ENCODE measurements at regions not wholly inside any gene's neighbourhood (a gene's known extent, or its start where the extent isn't known, plus 50 kb on each side); places are given as distances from the start of the nearest gene placed in this dataset.

GRCh38 chr2:48248251-48248933 is 66.1 kb upstream of the FOXN2 start:
- Mint-ChIP-seq H3K36me3 (no peaks in the 10 kb centered on the region), H3K27ac (no peak overlapping the region), H3K4me1 (ENCODE audit: low read depth) (peaks cover 14% of the 10 kb centered on the region), H3K4me3 (no peak overlapping the region), H3K27me3 (no peaks in the 10 kb centered on the region), H3K9me3 (no peaks in the 10 kb centered on the region)
- ChIA-PET CTCF (interaction anchor here (0.9 to 1.3 kb wide), 2 partner anchors 12 to 25 kb away, joined by 3 read pairs; no protein-coding TSS in a partner anchor), POLR2A (no interaction called here)
- intact Hi-C loops (cut with micrococcal nuclease): loop anchor here (1.0 to 5.0 kb wide), 2 partner anchors 65 to 174 kb away; no protein-coding TSS in a partner anchor
- peak; percentile 38 for DNase-seq

GRCh38 chr2:48249025-48249424 is 65.5 kb upstream of the FOXN2 start:
- POLR2A ChIA-PET: no interaction called here
- peaks cover 14% of the 10 kb centered on the region for H3K4me1 Mint-ChIP-seq (ENCODE audit: low read depth)
- CTCF ChIA-PET: interaction anchor here (1.3 kb wide), 1 partner anchor 11 kb away, joined by 3 read pairs; no protein-coding TSS in a partner anchor
- no peaks in the 10 kb centered on the region for H3K27me3 Mint-ChIP-seq
- no peak overlapping the region for H3K4me3 Mint-ChIP-seq
- H3K36me3 Mint-ChIP-seq: no peaks in the 10 kb centered on the region
- intact Hi-C loops (cut with micrococcal nuclease): loop anchor here (5.0 kb wide), 1 partner anchor 173 kb away; no protein-coding TSS in a partner anchor
- DNase-seq: no peak
- H3K27ac Mint-ChIP-seq: no peak overlapping the region
- H3K9me3 Mint-ChIP-seq: no peaks in the 10 kb centered on the region

GRCh38 chr2:48249631-48250473 is 64.6 kb upstream of the FOXN2 start:
- Mint-ChIP-seq H3K27me3 (no peaks in the 10 kb centered on the region), H3K4me1 (ENCODE audit: low read depth) (peaks cover 14% of the 10 kb centered on the region), H3K27ac (no peak overlapping the region), H3K9me3 (no peaks in the 10 kb centered on the region), H3K4me3 (no peak overlapping the region), H3K36me3 (no peaks in the 10 kb centered on the region)
- ChIA-PET CTCF (interaction anchor here (1.3 kb wide), 1 partner anchor 10 kb away, joined by 3 read pairs; no protein-coding TSS in a partner anchor), POLR2A (no interaction called here)
- intact Hi-C loops (cut with micrococcal nuclease): loop anchor here (5.0 kb wide), 1 partner anchor 172 kb away; no protein-coding TSS in a partner anchor
- DNase-seq: no peak

- peaks cover 14% of the 10 kb centered on the region for H3K4me1 Mint-ChIP-seq (ENCODE audit: low read depth)
- POLR2A ChIA-PET: no interaction called here
- H3K36me3 Mint-ChIP-seq: no peaks in the 10 kb centered on the region
- no peak overlapping the region for H3K27ac Mint-ChIP-seq
- intact Hi-C loops (cut with micrococcal nuclease): no loop called here
- no peaks in the 10 kb centered on the region for H3K27me3 Mint-ChIP-seq
- no peak for DNase-seq
- H3K9me3 Mint-ChIP-seq: no peaks in the 10 kb centered on the region
- CTCF ChIA-PET: no interaction called here
- H3K4me3 Mint-ChIP-seq: no peak overlapping the region
These were observed 64.0 kb upstream of the FOXN2 start for GRCh38 chr2:48250474-48250844.

GRCh38 chr2:48250943-48251342 is 63.5 kb upstream of the FOXN2 start:
- Mint-ChIP-seq H3K4me1 (ENCODE audit: low read depth) (peaks cover 14% of the 10 kb centered on the region), H3K27me3 (no peaks in the 10 kb centered on the region), H3K4me3 (no peak overlapping the region), H3K36me3 (no peaks in the 10 kb centered on the region), H3K27ac (no peak overlapping the region), H3K9me3 (no peaks in the 10 kb centered on the region)
- intact Hi-C loops (cut with micrococcal nuclease): no loop called here
- POLR2A ChIA-PET: no interaction called here
- CTCF ChIA-PET: no interaction called here
- DNase-seq: no peak

- intact Hi-C loops (cut with micrococcal nuclease): no loop called here
- Mint-ChIP-seq H3K4me1 (ENCODE audit: low read depth) (peaks cover 14% of the 10 kb centered on the region), H3K27me3 (no peaks in the 10 kb centered on the region), H3K27ac (no peak overlapping the region), H3K4me3 (no peak overlapping the region), H3K9me3 (no peaks in the 10 kb centered on the region), H3K36me3 (no peaks in the 10 kb centered on the region)
- ChIA-PET CTCF (no interaction called here), POLR2A (no interaction called here)
- DNase-seq: no peak
These were observed 62.9 kb upstream of the FOXN2 start for GRCh38 chr2:48251437-48252148.

GRCh38 chr2:48253301-48253700 is 61.2 kb upstream of the FOXN2 start:
- intact Hi-C loops (cut with micrococcal nuclease): no loop called here
- peaks cover 14% of the 10 kb centered on the region for H3K4me1 Mint-ChIP-seq (ENCODE audit: low read depth)
- no peaks in the 10 kb centered on the region for H3K9me3 Mint-ChIP-seq
- no peak overlapping the region for H3K27ac Mint-ChIP-seq
- H3K4me3 Mint-ChIP-seq: no peak overlapping the region
- CTCF ChIA-PET: no interaction called here
- no peak for DNase-seq
- no peaks in the 10 kb centered on the region for H3K36me3 Mint-ChIP-seq
- no peaks in the 10 kb centered on the region for H3K27me3 Mint-ChIP-seq
- POLR2A ChIA-PET: no interaction called here

- Mint-ChIP-seq H3K36me3 (no peaks in the 10 kb centered on the region), H3K27ac (no peak overlapping the region), H3K4me1 (ENCODE audit: low read depth) (peaks cover 9% of the 10 kb centered on the region), H3K9me3 (no peaks in the 10 kb centered on the region), H3K27me3 (no peaks in the 10 kb centered on the region), H3K4me3 (no peak overlapping the region)
- ChIA-PET POLR2A (no interaction called here), CTCF (no interaction called here)
- no peak for DNase-seq
- intact Hi-C loops (cut with micrococcal nuclease): no loop called here
These were observed 59.6 kb upstream of the FOXN2 start for GRCh38 chr2:48254839-48255238.

GRCh38 chr2:48257456-48257855 is 57.0 kb upstream of the FOXN2 start:
- no peaks in the 10 kb centered on the region for H3K9me3 Mint-ChIP-seq
- no peak for DNase-seq
- H3K36me3 Mint-ChIP-seq: no peaks in the 10 kb centered on the region
- H3K4me3 Mint-ChIP-seq: no peak overlapping the region
- H3K27me3 Mint-ChIP-seq: no peaks in the 10 kb centered on the region
- CTCF ChIA-PET: interaction anchor here (0.6 to 0.7 kb wide), 2 partner anchors 24 to 414 kb away, joined by 3 to 4 read pairs; no protein-coding TSS in a partner anchor
- H3K4me1 Mint-ChIP-seq (ENCODE audit: low read depth): no peaks in the 10 kb centered on the region
- POLR2A ChIA-PET: no interaction called here
- intact Hi-C loops (cut with micrococcal nuclease): no loop called here
- no peak overlapping the region for H3K27ac Mint-ChIP-seq

- CTCF ChIA-PET: no interaction called here
These were observed 55.9 kb upstream of the FOXN2 start for GRCh38 chr2:48258481-48259149.

GRCh38 chr2:48259811-48260210 is 54.7 kb upstream of the FOXN2 start:
- no peaks in the 10 kb centered on the region for H3K4me1 Mint-ChIP-seq (ENCODE audit: low read depth)
- ChIA-PET CTCF (interaction anchor here (1.2 kb wide), 1 partner anchor 11 kb away, joined by 3 read pairs; no protein-coding TSS in a partner anchor), POLR2A (no interaction called here)
- intact Hi-C loops (cut with micrococcal nuclease): no loop called here
- no peak for DNase-seq
- H3K27me3 Mint-ChIP-seq: peaks cover 1% of the 10 kb centered on the region
- H3K9me3 Mint-ChIP-seq: no peaks in the 10 kb centered on the region
- no peak overlapping the region for H3K27ac Mint-ChIP-seq
- no peaks in the 10 kb centered on the region for H3K36me3 Mint-ChIP-seq
- H3K4me3 Mint-ChIP-seq: no peak overlapping the region

More at GRCh38 chr2:48258481-48259149, 55.9 kb upstream of the FOXN2 start:
- Mint-ChIP-seq H3K27ac (no peak overlapping the region), H3K36me3 (no peaks in the 10 kb centered on the region), H3K27me3 (no peaks in the 10 kb centered on the region), H3K4me1 (ENCODE audit: low read depth) (no peaks in the 10 kb centered on the region), H3K9me3 (no peaks in the 10 kb centered on the region), H3K4me3 (no peak overlapping the region)
- DNase-seq: no peak
- intact Hi-C loops (cut with micrococcal nuclease): no loop called here
- POLR2A ChIA-PET: no interaction called here

- DNase-seq: no peak
- intact Hi-C loops (cut with micrococcal nuclease): no loop called here
- Mint-ChIP-seq H3K4me1 (ENCODE audit: low read depth) (no peaks in the 10 kb centered on the region), H3K36me3 (no peaks in the 10 kb centered on the region), H3K27me3 (peaks cover 1% of the 10 kb centered on the region), H3K9me3 (no peaks in the 10 kb centered on the region), H3K4me3 (no peak overlapping the region), H3K27ac (no peak overlapping the region)
- CTCF ChIA-PET: no interaction called here
- POLR2A ChIA-PET: no interaction called here
These were observed 49.9 kb upstream of the FOXN2 start for GRCh38 chr2:48264627-48265026.
